NCI-H748 treated with DMSO at 0.1 percent for 48 hours (cell line): ENCODE measurements at regions not wholly inside any gene's neighbourhood (a gene's known extent, or its start where the extent isn't known, plus 50 kb on each side); places are given as distances from the start of the nearest gene placed in this dataset.

ENCODE experiments used
- DNase-seq: peaks from one replicate; lab custom pipeline; 2025; lab: John Stamatoyannopoulos, UW

DNA sequence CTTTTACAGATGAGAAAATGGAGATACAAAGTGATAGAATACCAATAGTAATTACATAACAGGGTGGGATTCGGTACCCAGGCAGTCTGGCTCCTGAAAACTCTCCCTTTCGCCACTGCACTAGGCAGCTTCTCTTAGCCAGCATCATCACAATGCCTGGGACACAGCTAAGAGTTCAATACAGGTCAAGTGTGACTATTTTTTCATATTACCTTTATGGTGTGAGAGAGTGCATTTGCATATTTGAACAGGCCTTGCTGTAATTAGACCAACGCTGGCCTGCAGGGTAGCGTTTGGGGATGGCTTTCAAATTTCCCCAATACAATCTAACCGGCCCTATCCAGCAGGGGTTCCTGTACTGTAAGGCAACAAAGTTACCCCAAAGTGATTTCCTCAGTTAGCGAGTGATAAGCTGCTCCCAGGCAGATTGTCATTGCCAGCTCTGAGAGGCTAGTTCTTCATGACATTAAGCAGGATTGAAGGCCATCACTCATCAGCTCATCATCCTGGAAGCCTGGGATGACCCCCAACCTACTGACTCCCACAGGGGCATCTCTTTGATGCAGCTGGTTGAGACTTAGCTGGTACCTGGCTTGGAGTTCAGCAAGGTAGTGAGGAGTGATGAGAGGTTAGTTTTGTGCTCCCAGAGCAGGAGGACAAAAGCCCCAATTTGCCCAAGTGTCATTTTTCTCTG is 836.8 kb upstream of the LCORL start:
- no peak for DNase-seq

DNA sequence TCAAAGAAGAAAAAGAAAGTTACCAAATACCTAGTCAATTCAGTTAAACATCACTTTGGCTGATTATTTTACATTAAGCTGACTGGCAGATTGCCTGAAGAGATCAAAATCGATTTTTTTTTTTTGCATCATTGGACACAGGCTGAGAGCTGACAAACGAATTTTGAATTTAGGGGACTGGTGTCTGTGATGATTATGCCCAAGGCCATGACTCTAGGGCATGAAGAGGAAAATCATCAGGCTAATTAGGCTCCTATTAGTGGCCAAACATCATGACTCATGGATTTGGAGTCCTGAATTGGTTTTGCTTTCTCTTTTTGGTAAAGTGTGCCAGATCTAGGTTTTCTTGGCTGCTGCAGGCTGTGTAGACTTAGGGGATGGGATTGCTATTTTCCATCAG is 829.3 kb upstream of the LCORL start:
- DNase-seq, result no peak

- DNase-seq, result no peak
These were observed 825.8 kb upstream of the LCORL start for GRCh38 chr4:18847249-18847890.

DNA sequence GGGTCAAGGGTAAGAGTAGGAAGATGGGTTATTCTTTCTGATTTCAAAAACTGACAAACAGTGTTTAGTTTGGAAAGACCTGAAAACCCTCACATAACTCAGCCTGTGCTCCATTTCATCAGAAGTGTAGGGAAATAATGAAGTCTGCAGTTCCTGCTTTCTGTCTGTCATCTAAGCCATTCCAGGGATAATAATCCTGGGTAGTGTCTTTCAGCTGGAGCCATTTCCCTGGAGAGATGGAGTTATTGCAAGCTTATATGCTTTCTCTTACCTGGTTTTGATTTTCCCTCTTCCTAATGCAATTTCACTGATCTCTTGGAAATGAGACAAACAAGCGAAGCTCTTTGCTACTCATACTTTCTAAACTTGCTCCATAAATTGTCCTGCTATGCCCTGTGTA is 824.8 kb upstream of the LCORL start:
- no peak for DNase-seq

- no peak for DNase-seq
These were observed 823.2 kb upstream of the LCORL start for GRCh38 chr4:18844726-18845125.

- DNase-seq, result no peak
These were observed 820.9 kb upstream of the LCORL start for GRCh38 chr4:18842431-18842830.

DNA sequence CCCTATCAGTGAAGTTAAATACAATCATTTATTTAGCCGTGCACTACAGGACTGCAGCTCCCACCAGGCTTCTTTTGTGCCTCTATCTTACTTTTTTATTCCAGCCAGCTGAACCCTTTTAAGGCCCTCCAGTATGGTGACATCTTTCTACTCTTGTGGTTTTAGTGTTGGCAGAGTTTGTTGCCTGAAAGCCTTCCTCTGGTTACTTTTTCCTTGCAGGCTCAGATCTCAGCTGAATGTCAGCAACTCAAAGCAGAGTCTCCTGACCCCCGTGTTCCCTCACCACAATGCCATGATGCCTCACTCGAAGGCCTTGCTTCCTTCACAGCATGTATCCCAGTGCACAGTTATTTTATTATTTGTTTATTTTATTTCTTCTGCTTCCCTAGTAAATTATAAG is 818.9 kb upstream of the LCORL start:
- no peak for DNase-seq

DNA sequence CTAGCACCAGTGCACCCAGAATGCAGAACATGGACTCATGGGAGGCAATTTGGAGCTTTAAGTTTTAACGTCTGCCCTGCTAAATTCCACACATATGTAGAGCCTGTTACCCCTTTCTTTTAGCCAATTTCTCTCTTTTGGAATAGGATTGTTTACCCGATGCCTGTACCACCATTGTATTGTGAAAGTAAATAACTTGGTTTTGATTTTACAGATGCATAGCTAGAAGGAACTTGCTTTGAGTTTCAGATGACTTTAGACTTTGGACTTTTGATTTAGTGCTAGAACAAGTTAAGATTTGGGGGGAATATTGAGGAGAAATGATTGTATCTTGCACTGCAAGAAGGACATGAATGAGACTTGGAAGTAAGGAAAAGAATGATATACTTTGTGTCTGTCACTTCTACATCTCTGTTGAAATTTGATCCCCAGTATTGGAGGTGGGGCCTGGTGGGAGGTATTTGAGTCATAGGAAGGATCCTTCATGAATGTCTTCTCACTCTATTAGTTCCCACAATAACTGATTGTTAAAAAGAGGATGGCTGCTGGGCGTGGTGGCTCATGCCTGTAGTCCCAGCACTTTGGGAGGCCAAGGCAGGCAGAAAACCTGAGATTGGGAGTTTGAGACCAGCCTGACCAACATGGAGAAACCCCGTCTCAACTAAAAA is 794.8 kb upstream of the LCORL start:
- DNase-seq, result no peak

DNA sequence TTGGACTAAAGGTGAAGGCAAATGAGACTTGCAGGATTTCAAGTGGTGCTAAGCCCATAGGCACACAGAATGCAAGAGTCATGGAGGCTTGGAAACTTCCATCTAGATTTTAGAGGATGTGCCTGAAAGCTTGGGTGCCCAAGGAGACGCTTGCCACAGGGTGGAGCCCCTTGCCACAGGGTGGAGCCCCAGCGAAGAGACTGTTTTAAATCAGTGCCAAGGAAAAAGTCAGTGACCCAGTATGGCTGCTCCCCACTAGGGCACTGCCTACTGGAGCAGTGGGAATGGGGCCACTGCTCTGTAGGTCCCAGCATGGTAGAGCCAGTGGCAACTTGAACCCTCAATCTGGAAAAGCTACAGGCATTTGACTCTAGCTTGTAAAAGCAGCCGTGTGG is 794.2 kb upstream of the LCORL start:
- DNase-seq, result no peak

GRCh38 chr4:18815081-18815778 is 793.7 kb upstream of the LCORL start:
- no peak for DNase-seq

- DNase-seq, result no peak
These were observed 792.2 kb upstream of the LCORL start for GRCh38 chr4:18813771-18814170.

- no peak for DNase-seq
These were observed 791.5 kb upstream of the LCORL start for GRCh38 chr4:18813055-18813454.

DNA sequence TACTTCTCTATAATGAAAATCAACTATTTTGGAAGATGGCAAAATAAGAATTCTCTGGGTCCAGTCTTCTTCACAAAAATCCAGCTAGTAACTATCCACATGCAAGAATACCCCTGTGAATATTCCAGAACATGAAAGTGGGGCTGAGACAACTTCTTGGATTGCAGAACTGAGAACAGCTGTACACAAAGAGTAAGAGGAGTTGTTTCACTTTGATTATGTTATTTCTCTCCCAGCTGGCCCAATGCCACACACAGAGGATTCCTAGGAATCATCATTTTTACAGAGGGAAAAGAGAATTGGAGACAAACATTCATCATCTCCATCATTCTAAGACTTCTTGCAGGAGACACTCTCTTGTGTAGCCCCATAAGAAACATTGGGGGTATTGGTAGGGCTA is 782.2 kb upstream of the LCORL start:
- no peak for DNase-seq

DNA sequence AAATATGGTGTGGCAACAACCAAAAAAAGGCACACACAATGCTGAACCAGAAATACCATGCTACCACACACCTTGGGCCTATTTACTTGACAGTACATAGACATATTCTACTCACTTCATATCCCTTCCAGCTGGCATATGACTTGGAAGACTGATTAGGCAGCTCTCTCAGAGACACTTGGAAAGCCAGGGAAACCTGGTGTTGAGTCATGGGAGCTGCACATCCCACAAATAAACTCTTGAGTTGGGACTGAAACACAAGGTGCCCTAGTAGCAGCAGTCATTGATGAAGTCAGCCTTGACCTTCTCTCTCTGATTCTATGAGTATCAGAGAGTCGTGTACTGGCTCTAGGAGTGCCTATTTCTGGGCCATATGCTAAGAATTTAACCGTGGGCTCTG is 776.6 kb upstream of the LCORL start:
- no peak for DNase-seq

DNA sequence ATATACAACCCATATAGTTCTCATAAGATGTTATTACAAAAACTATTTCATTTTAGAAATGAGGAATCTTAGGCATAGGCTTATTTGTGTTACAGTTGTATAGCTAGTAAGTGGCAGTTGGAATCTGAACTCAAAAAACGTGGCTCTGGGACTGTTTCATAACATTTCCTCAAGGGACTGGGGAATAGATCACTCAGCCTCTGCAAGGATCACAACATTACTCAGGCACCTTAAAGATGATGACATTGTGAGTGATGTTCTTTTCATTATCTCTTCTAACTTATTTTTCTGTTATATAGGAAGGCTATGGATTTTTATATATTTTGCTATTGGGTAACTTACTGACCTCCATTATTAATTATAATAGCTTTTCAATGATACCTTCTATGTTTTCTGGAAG is 774.2 kb upstream of the LCORL start:
- DNase-seq, result no peak

GRCh38 chr4:18777190-18777930 is 755.8 kb upstream of the LCORL start:
- no peak for DNase-seq

GRCh38 chr4:18767921-18768320 is 746.4 kb upstream of the LCORL start:
- no peak for DNase-seq

DNA sequence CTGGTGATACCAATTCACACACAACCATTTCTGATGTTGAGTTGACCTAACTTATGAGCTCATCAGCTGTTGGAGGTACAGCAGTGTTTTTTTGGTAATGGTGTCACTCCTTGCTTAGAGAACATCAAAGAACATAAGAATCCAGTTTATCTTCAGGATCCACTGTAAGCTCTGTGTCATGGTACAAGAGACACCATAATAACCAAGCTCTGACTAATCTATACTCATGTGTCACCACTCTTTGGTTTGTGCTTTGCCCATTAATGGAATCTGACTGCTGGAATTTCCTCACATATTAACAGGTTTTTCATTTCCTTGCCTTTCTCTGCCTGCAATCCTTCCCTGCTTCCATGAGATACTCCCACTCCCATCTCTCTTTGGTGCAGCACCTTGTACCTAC is 735.1 kb upstream of the LCORL start:
- no peak for DNase-seq

- no peak for DNase-seq
These were observed 732.6 kb upstream of the LCORL start for GRCh38 chr4:18754180-18754579.

DNA sequence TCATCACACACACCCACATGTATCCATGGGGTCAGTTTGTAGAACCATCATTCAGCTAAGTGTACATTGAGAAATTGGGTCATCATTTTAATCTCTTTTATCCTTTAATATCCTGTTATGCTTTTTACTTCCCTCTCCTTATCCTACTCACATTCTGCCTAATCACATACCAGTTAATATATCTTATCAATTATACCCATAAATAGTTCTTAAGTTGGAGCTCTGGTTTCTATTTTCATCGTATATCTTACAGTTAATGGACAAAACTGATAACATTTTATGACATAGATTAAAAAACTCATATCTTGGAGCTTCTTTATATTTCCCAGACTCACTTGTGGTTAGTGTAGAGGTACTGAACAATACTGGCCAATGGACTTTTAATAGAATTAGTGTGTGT is 729.5 kb upstream of the LCORL start:
- DNase-seq, result no peak

DNA sequence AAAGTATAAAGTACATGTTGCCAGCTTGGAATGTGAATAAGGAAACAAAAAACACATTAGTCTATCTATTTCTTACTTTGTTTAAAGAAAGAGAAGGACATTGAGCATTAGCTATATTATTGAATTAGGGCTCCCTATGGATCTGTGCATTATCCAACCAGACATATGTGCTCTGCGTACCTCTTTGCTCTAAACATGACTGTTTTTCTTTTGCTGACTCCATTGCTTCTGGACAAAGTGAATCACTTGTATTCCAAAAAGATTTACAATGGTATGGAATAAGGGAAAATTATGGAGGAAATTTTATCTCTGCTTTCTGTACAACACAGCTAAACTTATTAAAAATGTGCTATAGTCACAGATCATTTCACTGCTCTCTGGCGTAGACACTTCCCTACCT is 727.8 kb upstream of the LCORL start:
- DNase-seq, result no peak

- no peak for DNase-seq
These were observed 715.0 kb upstream of the LCORL start for GRCh38 chr4:18736551-18736950.
